Type B pancreatic cell (in vitro differentiated cells): ENCODE measurements at regions not wholly inside any gene's neighbourhood (a gene's known extent, or its start where the extent isn't known, plus 50 kb on each side); places are given as distances from the start of the nearest gene placed in this dataset.
"Not testable (repeated sequence)": the region's sequence is repeated elsewhere in the genome, so short reads cannot be mapped to it uniquely, and the experiment has no call there.

Experiments used
- DNase-seq: peaks from one replicate; pipeline ENCODE4 v3.0.0; 2021; ENCODE audit warnings: mixed read lengths; ENCODE audit not compliant: unreplicated experiment; ENCODE audit errors: extremely low spot score
- H3K27ac Mint-ChIP-seq: 2 replicates; pipeline ENCODE4 v1.8.0; 2021; ENCODE audit warnings: mild to moderate bottlenecking, mixed read lengths
- H3K27me3 Mint-ChIP-seq: 2 replicates; pipeline ENCODE4 v1.8.0; 2021; ENCODE audit warnings: mixed read lengths
- H3K36me3 Mint-ChIP-seq: 2 replicates; pipeline ENCODE4 v1.8.0; 2021; ENCODE audit warnings: mixed read lengths
- H3K4me1 Mint-ChIP-seq: one replicate; pipeline ENCODE4 v1.8.0; 2021; ENCODE audit warnings: mixed read lengths; ENCODE audit not compliant: unreplicated experiment
- H3K4me3 Mint-ChIP-seq: 2 replicates; pipeline ENCODE4 v1.8.0; 2021; ENCODE audit warnings: mild to moderate bottlenecking, mixed read lengths
- H3K9me3 Mint-ChIP-seq: 2 replicates; pipeline ENCODE4 v1.8.0; 2021; ENCODE audit warnings: mixed read lengths
- CTCF ChIP-seq: fragments of 200-600 bp; sonication (generic); conservative IDR thresholded peaks from 2 replicates; pipeline ENCODE4 v1.5.0; 2021; ENCODE audit warnings: antibody characterized with exemption, mild to moderate bottlenecking

GRCh38 chr22:49392247-49392646 is 435.4 kb downstream of the BRD1 start:
- Mint-ChIP-seq H3K9me3 (no peaks in the 10 kb centered on the region), H3K4me3 (no peak overlapping the region), H3K36me3 (no peaks in the 10 kb centered on the region), H3K27me3 (peaks cover 5% of the 10 kb centered on the region), H3K4me1 (no peaks in the 10 kb centered on the region), H3K27ac (no peak overlapping the region)
- no peak for DNase-seq
- TF ChIP-seq CTCF, result no peak

- TF ChIP-seq CTCF, result no peak
- DNase-seq, result no peak
- no peaks in the 10 kb centered on the region for H3K36me3 Mint-ChIP-seq
- no peaks in the 10 kb centered on the region for H3K9me3 Mint-ChIP-seq
- H3K4me3 Mint-ChIP-seq, result no peak overlapping the region
- no peak overlapping the region for H3K27ac Mint-ChIP-seq
- H3K27me3 Mint-ChIP-seq, result peaks cover 5% of the 10 kb centered on the region
- no peaks in the 10 kb centered on the region for H3K4me1 Mint-ChIP-seq
These were observed 436.2 kb downstream of the BRD1 start for GRCh38 chr22:49391436-49391835.

GRCh38 chr22:49390954-49391353 is 436.7 kb downstream of the BRD1 start:
- H3K9me3 Mint-ChIP-seq, result no peaks in the 10 kb centered on the region
- H3K36me3 Mint-ChIP-seq, result no peaks in the 10 kb centered on the region
- no peak for TF ChIP-seq CTCF
- no peaks in the 10 kb centered on the region for H3K4me1 Mint-ChIP-seq
- no peak overlapping the region for H3K27ac Mint-ChIP-seq
- DNase-seq, result no peak
- H3K27me3 Mint-ChIP-seq, result peaks cover 5% of the 10 kb centered on the region
- H3K4me3 Mint-ChIP-seq, result no peak overlapping the region

- H3K4me3 Mint-ChIP-seq, H3K4me1 Mint-ChIP-seq: not testable (repeated sequence)
- H3K27me3 Mint-ChIP-seq, result peaks cover 21% of the 10 kb centered on the region
These were observed 443.8 kb downstream of the BRD1 start for GRCh38 chr22:49383909-49384308.

GRCh38 chr22:49382451-49382735 is 445.3 kb downstream of the BRD1 start:
- TF ChIP-seq CTCF, result no peak
- no peaks in the 10 kb centered on the region for H3K9me3 Mint-ChIP-seq
- no peak overlapping the region for H3K4me3 Mint-ChIP-seq
- peak; percentile 13 for DNase-seq
- H3K36me3 Mint-ChIP-seq, result no peaks in the 10 kb centered on the region
- no peaks in the 10 kb centered on the region for H3K4me1 Mint-ChIP-seq
- peaks cover 30% of the 10 kb centered on the region for H3K27me3 Mint-ChIP-seq
- H3K27ac Mint-ChIP-seq, result no peak overlapping the region

More at GRCh38 chr22:49383909-49384308, 443.8 kb downstream of the BRD1 start:
- not testable (repeated sequence) for DNase-seq, H3K9me3 Mint-ChIP-seq, H3K36me3 Mint-ChIP-seq
- peak overlapping the region; percentile 80 for H3K27ac Mint-ChIP-seq

GRCh38 chr22:49381595-49382450 is 445.9 kb downstream of the BRD1 start:
- Mint-ChIP-seq H3K9me3 (no peaks in the 10 kb centered on the region), H3K36me3 (no peaks in the 10 kb centered on the region), H3K27me3 (peaks cover 33% of the 10 kb centered on the region), H3K27ac (no peak overlapping the region), H3K4me1 (no peaks in the 10 kb centered on the region), H3K4me3 (no peak overlapping the region)
- peak; percentile 60 for DNase-seq
- no peak for TF ChIP-seq CTCF
